SK-N-SH treated with all-trans-retinoic acid at 6 μM for 48 hours (cell line): ENCODE measurements at regions not wholly inside any gene's neighbourhood (a gene's known extent, or its start where the extent isn't known, plus 50 kb on each side); places are given as distances from the start of the nearest gene placed in this dataset.

Experiments
- ARNTL ChIP-seq: fragments of 450-650 bp; formaldehyde crosslinking; IDR thresholded peaks from 2 replicates; pipeline ENCODE4 v1.5.0; 2020; ENCODE audit warnings: low read depth, mild to moderate bottlenecking, moderate library complexity, borderline replicate concordance
- ESRRG ChIP-seq: fragments of 250-450 bp; sonication (Bioruptor Pico); IDR thresholded peaks from 2 replicates; pipeline ENCODE4 v1.6.1; 2021; ENCODE audit warnings: mild to moderate bottlenecking
- OSR1 ChIP-seq: fragments of 250-450 bp; sonication (Bioruptor Pico); IDR thresholded peaks from 2 replicates; pipeline ENCODE4 v1.8.0; 2022; ENCODE audit warnings: moderate library complexity, mild to moderate bottlenecking, inconsistent platforms
- TOX ChIP-seq: fragments of 250-450 bp; sonication (Bioruptor Pico); IDR thresholded peaks from 2 replicates; pipeline ENCODE4 v1.8.0; 2021; ENCODE audit warnings: mild to moderate bottlenecking, moderate library complexity, borderline replicate concordance
- ZNF565 ChIP-seq: fragments of 450-650 bp; formaldehyde crosslinking; conservative IDR thresholded peaks from 2 replicates; pipeline ENCODE4 v1.5.0; 2020; ENCODE audit warnings: low read depth, mild to moderate bottlenecking, moderate library complexity
- ZNF70 ChIP-seq: fragments of 450-650 bp; formaldehyde crosslinking; IDR thresholded peaks from 2 replicates; pipeline ENCODE4 v1.5.0; 2020; ENCODE audit warnings: mild to moderate bottlenecking, moderate library complexity
- ZNF8 ChIP-seq: fragments of 450-650 bp; formaldehyde crosslinking; IDR thresholded peaks from 2 replicates; pipeline ENCODE4 v1.5.0; 2020; ENCODE audit warnings: mild to moderate bottlenecking, moderate library complexity
- TF ChIP-seq, protein P1 (sequence below): fragments of 250-450 bp; sonication (Bioruptor Pico); IDR thresholded peaks from 2 replicates; pipeline ENCODE4 v1.5.1; 2020; ENCODE audit warnings: low read depth, mild to moderate bottlenecking, moderate library complexity
- TF ChIP-seq, protein P2 (sequence below): fragments of 250-450 bp; sonication (Bioruptor Pico); IDR thresholded peaks from 2 replicates; pipeline ENCODE4 v1.8.0; 2020; ENCODE audit warnings: mild to moderate bottlenecking, moderate library complexity, borderline replicate concordance
- TF ChIP-seq, protein P3 (sequence below): fragments of 250-450 bp; sonication (Bioruptor Pico); IDR thresholded peaks from 2 replicates; pipeline ENCODE4 v1.8.0; 2021; ENCODE audit warnings: low read depth, mild to moderate bottlenecking, moderate library complexity, borderline replicate concordance

DNA sequence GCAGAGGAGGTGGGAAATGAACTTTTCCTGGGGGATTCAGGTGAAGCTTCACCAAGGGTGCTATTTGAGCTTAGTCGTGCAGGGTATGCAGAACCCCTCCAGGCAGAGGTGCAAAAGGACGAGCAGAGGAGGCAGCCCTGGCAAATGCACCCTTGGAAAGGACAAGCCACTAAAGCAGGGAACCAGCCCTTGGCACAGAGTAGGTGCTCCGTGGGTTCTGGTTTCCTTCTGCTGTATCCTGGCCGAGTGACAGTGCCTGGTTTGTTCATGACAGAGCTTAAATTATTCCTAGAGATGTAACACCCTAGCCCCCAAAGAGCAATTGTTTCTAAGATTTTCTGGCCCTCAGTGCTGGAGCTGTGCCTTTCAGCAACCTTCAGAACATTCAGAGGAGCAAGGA lies 73.4 kb upstream of the SYT6 start:
- TF ChIP-seq, protein P1, sequence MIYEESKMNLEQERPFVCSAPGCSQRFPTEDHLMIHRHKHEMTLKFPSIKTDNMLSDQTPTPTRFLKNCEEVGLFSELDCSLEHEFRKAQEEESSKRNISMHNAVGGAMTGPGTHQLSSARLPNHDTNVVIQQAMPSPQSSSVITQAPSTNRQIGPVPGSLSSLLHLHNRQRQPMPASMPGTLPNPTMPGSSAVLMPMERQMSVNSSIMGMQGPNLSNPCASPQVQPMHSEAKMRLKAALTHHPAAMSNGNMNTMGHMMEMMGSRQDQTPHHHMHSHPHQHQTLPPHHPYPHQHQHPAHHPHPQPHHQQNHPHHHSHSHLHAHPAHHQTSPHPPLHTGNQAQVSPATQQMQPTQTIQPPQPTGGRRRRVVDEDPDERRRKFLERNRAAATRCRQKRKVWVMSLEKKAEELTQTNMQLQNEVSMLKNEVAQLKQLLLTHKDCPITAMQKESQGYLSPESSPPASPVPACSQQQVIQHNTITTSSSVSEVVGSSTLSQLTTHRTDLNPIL (CRISPR knock-in tag): no peak
- TF ChIP-seq, protein P2, sequence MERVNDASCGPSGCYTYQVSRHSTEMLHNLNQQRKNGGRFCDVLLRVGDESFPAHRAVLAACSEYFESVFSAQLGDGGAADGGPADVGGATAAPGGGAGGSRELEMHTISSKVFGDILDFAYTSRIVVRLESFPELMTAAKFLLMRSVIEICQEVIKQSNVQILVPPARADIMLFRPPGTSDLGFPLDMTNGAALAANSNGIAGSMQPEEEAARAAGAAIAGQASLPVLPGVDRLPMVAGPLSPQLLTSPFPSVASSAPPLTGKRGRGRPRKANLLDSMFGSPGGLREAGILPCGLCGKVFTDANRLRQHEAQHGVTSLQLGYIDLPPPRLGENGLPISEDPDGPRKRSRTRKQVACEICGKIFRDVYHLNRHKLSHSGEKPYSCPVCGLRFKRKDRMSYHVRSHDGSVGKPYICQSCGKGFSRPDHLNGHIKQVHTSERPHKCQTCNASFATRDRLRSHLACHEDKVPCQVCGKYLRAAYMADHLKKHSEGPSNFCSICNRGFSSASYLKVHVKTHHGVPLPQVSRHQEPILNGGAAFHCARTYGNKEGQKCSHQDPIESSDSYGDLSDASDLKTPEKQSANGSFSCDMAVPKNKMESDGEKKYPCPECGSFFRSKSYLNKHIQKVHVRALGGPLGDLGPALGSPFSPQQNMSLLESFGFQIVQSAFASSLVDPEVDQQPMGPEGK (CRISPR knock-in tag): no peak
- TF ChIP-seq OSR1 (CRISPR knock-in tag): no peak
- TF ChIP-seq ESRRG: no peak
- no peak for TF ChIP-seq ZNF565 (CRISPR knock-in tag)
- no peak for TF ChIP-seq ARNTL
- TF ChIP-seq, protein P3, sequence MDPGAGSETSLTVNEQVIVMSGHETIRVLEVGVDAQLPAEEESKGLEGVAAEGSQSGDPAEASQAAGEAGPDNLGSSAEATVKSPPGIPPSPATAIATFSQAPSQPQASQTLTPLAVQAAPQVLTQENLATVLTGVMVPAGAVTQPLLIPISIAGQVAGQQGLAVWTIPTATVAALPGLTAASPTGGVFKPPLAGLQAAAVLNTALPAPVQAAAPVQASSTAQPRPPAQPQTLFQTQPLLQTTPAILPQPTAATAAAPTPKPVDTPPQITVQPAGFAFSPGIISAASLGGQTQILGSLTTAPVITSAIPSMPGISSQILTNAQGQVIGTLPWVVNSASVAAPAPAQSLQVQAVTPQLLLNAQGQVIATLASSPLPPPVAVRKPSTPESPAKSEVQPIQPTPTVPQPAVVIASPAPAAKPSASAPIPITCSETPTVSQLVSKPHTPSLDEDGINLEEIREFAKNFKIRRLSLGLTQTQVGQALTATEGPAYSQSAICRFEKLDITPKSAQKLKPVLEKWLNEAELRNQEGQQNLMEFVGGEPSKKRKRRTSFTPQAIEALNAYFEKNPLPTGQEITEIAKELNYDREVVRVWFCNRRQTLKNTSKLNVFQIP (CRISPR knock-in tag): no peak
- no peak for TF ChIP-seq ZNF70 (CRISPR knock-in tag)
- TF ChIP-seq TOX (CRISPR knock-in tag): no peak
- TF ChIP-seq ZNF8 (CRISPR knock-in tag): no peak
